ENCODE measurements at regions not wholly inside any gene's neighbourhood (a gene's known extent, or its start where the extent isn't known, plus 50 kb on each side); places are given as distances from the start of the nearest gene placed in this dataset.

GRCh38 chr9:103364753-103365152 is 369.6 kb downstream of the CYLC2 start:
- Histone ChIP-seq H4K20me1 (replicated peaks; ENCODE audit: control insufficient read depth, insufficient read depth, low read length) (no peaks in the 10 kb centered on the region), H3K27ac (ENCODE audit: extremely low read depth, low read depth, low read length) (no peak overlapping the region), H3K9ac (ENCODE audit: insufficient read depth in 1 of 2, low read depth in 2 of 2, low read length in 2 of 2) (no peak overlapping the region), H3K4me2 (ENCODE audit: insufficient read depth, low read length) (no peak overlapping the region), H3K9me1 (ENCODE audit: control insufficient read depth, insufficient read depth, low read length) (no peaks in the 10 kb centered on the region), H3K4me1 (replicated peaks in 1 of 2; ENCODE audit: control insufficient read depth in 2 of 2, insufficient read depth in 2 of 2, low read length in 2 of 2) (no peaks in the 10 kb centered on the region), H3K4me3 (no peak overlapping the region), H3K79me2 (ENCODE audit: control insufficient read depth, insufficient read depth, low read length) (no peaks in the 10 kb centered on the region), H3K9me3 (replicated peaks; ENCODE audit: control insufficient read depth, insufficient read depth, low read depth, low read length) (no peaks in the 10 kb centered on the region), H2AFZ (ENCODE audit: low read depth, low read length) (no peak overlapping the region), H3K36me3 (ENCODE audit: control insufficient read depth, insufficient read depth, low read length) (no peaks in the 10 kb centered on the region), H3K27me3 (ENCODE audit: control insufficient read depth in 2 of 2, insufficient read depth in 2 of 2, low read length in 2 of 2) (no peaks in the 10 kb centered on the region)
- POLR2A ChIA-PET = no interaction called here
- no TSS peak for BruUV-seq (replicated peaks)
- ATAC-seq (no peak), DNase-seq (ENCODE audit: extremely low read depth in 1 of 4, low spot score in 3 of 4) (no peak), FAIRE-seq (no peak)
- TF ChIP-seq SPI1 (IDR thresholded peaks at IDR 0.05; ENCODE audit: borderline replicate concordance, low read depth, low read length) = no peak
- no peak for TF ChIP-seq NCOA2 (IDR thresholded peaks at IDR 0.05; ENCODE audit: partially characterized antibody in 2 of 2)
- TF ChIP-seq NCOA1 (IDR thresholded peaks at IDR 0.05; ENCODE audit: low read depth) = no peak
- TF ChIP-seq, protein P1, sequence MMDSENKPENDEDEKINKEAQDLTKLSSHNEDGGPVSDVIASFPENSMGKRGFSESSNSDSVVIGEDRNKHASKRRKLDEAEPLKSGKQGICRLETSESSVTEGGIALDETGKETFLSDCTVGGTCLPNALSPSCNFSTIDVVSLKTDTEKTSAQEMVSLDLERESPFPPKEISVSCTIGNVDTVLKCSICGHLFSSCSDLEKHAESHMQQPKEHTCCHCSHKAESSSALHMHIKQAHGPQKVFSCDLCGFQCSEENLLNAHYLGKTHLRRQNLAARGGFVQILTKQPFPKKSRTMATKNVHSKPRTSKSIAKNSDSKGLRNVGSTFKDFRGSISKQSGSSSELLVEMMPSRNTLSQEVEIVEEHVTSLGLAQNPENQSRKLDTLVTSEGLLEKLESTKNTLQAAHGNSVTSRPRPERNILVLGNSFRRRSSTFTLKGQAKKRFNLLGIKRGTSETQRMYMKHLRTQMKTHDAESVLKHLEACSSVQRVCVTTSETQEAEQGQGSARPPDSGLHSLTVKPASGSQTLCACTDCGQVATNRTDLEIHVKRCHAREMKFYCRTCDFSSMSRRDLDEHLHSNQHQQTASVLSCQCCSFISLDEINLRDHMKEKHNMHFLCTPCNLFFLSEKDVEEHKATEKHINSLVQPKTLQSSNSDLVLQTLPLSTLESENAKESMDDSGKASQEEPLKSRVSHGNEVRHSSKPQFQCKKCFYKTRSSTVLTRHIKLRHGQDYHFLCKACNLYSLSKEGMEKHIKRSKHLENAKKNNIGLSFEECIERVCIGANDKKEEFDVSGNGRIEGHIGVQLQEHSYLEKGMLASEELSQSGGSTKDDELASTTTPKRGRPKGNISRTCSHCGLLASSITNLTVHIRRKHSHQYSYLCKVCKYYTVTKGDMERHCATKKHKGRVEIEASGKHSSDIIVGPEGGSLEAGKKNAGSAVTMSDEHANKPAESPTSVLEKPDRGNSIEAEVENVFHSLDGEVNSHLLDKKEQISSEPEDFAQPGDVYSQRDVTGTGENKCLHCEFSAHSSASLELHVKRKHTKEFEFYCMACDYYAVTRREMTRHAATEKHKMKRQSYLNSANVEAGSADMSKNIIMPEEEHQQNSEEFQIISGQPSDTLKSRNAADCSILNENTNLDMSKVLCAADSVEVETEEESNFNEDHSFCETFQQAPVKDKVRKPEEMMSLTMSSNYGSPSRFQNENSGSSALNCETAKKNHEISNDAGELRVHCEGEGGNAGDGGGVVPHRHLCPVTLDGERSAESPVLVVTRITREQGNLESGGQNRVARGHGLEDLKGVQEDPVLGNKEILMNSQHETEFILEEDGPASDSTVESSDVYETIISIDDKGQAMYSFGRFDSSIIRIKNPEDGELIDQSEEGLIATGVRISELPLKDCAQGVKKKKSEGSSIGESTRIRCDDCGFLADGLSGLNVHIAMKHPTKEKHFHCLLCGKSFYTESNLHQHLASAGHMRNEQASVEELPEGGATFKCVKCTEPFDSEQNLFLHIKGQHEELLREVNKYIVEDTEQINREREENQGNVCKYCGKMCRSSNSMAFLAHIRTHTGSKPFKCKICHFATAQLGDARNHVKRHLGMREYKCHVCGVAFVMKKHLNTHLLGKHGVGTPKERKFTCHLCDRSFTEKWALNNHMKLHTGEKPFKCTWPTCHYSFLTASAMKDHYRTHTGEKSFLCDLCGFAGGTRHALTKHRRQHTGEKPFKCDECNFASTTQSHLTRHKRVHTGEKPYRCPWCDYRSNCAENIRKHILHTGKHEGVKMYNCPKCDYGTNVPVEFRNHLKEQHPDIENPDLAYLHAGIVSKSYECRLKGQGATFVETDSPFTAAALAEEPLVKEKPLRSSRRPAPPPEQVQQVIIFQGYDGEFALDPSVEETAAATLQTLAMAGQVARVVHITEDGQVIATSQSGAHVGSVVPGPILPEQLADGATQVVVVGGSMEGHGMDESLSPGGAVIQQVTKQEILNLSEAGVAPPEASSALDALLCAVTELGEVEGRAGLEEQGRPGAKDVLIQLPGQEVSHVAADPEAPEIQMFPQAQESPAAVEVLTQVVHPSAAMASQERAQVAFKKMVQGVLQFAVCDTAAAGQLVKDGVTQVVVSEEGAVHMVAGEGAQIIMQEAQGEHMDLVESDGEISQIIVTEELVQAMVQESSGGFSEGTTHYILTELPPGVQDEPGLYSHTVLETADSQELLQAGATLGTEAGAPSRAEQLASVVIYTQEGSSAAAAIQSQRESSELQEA (IDR thresholded peaks at IDR 0.05; ENCODE audit: low read depth) = no peak
- TF ChIP-seq ETS2 (tag; IDR thresholded peaks at IDR 0.05; ENCODE audit: borderline replicate concordance, poor library complexity, severe bottlenecking) = no peak
- TF ChIP-seq ZFP1 (CRISPR knock-in tag; IDR thresholded peaks at IDR 0.05) = no peak
- no peak for TF ChIP-seq POLR2AphosphoS5 (IDR thresholded peaks at IDR 0.05; ENCODE audit: control insufficient read depth, insufficient read depth, low read depth, low read length)
- TF ChIP-seq CAMTA2 (CRISPR knock-in tag; conservative IDR thresholded peaks at IDR 0.05) = no peak
- TF ChIP-seq, protein P2, sequence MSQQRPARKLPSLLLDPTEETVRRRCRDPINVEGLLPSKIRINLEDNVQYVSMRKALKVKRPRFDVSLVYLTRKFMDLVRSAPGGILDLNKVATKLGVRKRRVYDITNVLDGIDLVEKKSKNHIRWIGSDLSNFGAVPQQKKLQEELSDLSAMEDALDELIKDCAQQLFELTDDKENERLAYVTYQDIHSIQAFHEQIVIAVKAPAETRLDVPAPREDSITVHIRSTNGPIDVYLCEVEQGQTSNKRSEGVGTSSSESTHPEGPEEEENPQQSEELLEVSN (IDR thresholded peaks at IDR 0.05; ENCODE audit: borderline replicate concordance in 1 of 2, extremely low read depth in 1 of 2, insufficient read depth in 1 of 2, insufficient read length in 1 of 2, low read depth in 1 of 2, low read length in 1 of 2, poor library complexity in 1 of 2, severe bottlenecking in 1 of 2) = no peak
- TF ChIP-seq KAT7 (CRISPR knock-in tag; IDR thresholded peaks at IDR 0.05; ENCODE audit: borderline replicate concordance) = no peak
- no peak for TF ChIP-seq MEF2A (IDR thresholded peaks at IDR 0.05; ENCODE audit: control insufficient read depth, low read depth, low read length)
- no peak for TF ChIP-seq SNAPC5 (CRISPR knock-in tag; IDR thresholded peaks at IDR 0.05)
- TF ChIP-seq ZNF184 (CRISPR knock-in tag; IDR thresholded peaks at IDR 0.05) = no peak
- CTCF ChIA-PET (ENCODE audit: low intra/inter-chr PET ratio) = interaction anchor here (0.6 kb wide), 1 partner anchor 602 kb away, joined by 4 read pairs; no protein-coding TSS in a partner anchor
- in situ Hi-C loops (cut with MboI) = no loop called here
- WGBS (ENCODE audit: insufficient coverage, low coverage, missing lambda C conversion rate) = 0% methylated on average over 2 of the region's 2 CpGs
- intact Hi-C loops (cut with micrococcal nuclease) = no loop called here
